ENCODE measurements at regions not wholly inside any gene's neighbourhood (a gene's known extent, or its start where the extent isn't known, plus 50 kb on each side); places are given as distances from the start of the nearest gene placed in this dataset.

DNA sequence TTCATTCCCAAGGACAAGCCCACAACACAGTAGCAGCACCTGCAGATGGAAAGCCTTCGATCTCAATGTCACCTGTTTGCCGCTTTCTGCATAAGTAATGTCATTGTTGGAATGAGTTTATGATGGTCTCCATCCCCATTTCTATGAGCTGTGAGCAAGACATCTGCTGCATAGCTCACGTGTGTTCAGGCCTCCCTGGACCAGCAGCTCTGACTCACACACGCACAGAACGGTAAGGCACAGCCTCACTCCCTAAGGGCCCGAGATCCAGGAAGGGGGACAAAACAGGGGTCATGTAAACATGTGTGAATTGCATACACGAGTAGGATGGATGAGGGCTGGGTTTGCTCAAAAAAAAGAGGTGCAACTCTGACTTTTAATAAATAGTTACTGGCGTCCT lies 223.1 kb downstream of the SOX9 start:
- TF ChIP-seq, protein P1, sequence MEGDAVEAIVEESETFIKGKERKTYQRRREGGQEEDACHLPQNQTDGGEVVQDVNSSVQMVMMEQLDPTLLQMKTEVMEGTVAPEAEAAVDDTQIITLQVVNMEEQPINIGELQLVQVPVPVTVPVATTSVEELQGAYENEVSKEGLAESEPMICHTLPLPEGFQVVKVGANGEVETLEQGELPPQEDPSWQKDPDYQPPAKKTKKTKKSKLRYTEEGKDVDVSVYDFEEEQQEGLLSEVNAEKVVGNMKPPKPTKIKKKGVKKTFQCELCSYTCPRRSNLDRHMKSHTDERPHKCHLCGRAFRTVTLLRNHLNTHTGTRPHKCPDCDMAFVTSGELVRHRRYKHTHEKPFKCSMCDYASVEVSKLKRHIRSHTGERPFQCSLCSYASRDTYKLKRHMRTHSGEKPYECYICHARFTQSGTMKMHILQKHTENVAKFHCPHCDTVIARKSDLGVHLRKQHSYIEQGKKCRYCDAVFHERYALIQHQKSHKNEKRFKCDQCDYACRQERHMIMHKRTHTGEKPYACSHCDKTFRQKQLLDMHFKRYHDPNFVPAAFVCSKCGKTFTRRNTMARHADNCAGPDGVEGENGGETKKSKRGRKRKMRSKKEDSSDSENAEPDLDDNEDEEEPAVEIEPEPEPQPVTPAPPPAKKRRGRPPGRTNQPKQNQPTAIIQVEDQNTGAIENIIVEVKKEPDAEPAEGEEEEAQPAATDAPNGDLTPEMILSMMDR (conservative IDR thresholded peaks at IDR 0.05; ENCODE audit: low read depth, low read length): no peak
- TF ChIP-seq EZH2 (IDR thresholded peaks at IDR 0.05; ENCODE audit: low read length, unreplicated experiment): no peak

Data from PC-3 (cell line).